HG03354 (cell line): ENCODE measurements at regions not wholly inside any gene's neighbourhood (a gene's known extent, or its start where the extent isn't known, plus 50 kb on each side); places are given as distances from the start of the nearest gene placed in this dataset.

Source experiments
- ATAC-seq: cut with Tn5 transposase; IDR thresholded peaks from one replicate; pipeline ENCODE4 v1.9.1; 2021; ENCODE audit warnings: mild to moderate bottlenecking; ENCODE audit not compliant: unreplicated experiment, poor library complexity, severe bottlenecking

DNA sequence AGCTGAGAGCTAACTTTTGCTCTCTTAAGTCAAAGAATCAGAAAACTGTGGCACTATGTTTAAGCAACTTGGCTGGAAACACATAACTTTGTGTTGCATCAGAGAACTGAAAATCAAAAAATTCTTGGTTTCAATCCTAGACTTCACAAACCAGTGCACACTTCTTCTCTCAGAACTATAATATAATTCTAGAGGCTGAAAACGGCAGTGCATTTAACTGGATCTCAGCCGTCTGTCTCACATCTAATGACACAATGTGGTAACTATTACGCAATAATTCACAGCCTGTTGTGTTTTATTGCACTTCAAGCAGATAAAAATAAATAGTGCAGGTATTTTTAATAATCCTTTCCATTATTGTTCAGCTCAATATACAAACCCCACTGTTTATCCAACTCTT lies 260.6 kb upstream of the DIAPH2 start:
- ATAC-seq = no peak

DNA sequence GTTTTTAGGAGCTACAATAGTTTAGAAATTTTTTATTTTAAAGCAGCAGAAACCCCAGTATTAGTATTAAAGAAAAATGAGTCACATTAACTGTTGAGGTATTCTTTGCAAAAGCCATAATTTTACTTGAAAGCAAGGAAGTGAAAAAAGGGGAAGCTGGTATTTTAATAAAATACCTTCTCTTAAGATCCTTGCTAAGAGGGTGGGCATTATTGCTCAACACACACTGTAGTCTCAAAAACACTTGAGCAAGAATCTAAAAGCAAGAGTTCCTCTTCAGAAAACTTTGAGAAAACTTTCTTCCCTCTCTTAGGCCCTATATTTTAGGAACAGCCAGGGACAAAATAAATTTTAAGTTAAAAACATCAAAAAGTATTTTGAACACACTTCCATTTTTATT lies 259.4 kb upstream of the DIAPH2 start:
- no peak for ATAC-seq

DNA sequence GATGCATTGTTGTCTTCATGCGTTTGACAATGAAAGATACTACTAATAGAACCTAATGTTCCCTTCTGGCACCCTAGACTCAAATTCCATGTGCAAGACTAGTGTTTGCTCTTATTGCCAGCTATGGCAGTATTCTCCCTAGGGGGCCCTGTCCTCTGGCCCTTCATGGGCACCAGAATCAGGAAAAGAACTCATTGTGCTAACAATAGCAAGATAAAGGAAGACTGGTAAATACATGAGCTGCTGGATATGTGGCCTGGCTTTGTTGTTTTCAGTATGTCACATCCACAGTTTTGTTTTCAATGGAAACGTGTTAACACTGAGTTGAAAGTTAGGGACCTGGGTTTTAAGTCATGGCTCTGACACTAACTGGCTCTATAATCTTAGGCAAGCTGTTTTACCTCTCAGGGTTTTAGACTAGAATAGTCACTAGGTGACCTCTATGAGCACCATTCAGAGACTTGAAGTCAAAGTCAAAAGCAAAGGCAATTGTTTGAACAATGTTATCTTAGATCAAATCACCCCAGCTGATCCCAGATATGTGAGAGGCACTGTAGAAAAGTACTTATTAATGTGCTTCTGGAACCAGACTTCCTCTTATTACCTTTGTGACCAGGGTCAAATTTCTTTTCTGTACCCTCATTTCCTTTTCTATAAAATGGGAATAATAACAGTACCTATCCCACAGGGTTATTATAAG lies 253.7 kb upstream of the DIAPH2 start:
- ATAC-seq = no peak

DNA sequence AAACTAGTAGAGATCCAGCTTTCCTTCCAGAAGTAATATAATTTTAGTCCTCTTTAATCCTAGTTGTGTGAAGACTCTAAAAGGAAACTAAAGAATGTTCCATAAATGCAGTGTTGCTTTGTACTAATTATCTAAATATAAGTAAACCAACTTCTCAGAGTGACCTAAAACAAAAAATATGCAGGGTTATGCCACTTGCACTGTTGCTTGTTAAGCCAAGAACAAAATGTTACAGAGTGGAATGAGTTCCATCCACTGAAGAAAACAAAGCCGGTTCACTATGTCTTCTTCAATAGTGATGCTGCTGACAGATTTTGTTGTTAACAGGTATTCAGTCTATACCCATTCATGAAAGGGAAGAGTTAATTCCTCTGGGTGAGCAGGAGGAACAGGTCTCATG lies 252.0 kb upstream of the DIAPH2 start:
- no peak for ATAC-seq

DNA sequence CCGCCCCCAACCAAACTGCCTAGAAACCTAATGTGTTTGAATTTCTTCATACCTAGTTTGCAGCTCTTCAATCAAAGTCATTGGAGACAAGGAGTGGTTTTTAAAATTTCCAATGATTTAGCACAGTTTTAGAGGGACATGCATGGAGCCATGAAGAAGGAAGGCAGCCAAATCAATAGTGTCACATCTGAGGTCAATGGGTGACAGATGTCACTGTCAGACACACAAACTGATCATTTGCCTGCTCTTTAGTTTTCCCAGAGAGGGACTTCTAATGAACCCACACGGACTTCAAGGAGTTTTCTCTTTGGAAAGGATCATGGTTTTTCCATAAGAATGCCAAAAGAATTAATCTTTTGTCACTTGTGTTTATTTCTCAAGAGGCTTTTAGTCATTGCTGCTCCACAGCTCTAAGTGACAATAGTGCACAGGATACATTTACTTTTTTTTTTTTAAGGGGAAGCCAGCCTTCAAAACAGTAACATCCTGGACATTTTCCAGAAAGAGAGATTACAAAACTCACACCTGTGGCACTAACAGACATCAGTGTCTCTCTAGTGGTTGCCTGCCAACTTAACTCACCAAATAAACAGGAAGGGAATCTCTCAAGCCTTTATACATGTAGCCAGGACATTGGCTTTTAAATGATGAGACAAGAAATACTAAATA lies 251.1 kb upstream of the DIAPH2 start:
- no peak for ATAC-seq

DNA sequence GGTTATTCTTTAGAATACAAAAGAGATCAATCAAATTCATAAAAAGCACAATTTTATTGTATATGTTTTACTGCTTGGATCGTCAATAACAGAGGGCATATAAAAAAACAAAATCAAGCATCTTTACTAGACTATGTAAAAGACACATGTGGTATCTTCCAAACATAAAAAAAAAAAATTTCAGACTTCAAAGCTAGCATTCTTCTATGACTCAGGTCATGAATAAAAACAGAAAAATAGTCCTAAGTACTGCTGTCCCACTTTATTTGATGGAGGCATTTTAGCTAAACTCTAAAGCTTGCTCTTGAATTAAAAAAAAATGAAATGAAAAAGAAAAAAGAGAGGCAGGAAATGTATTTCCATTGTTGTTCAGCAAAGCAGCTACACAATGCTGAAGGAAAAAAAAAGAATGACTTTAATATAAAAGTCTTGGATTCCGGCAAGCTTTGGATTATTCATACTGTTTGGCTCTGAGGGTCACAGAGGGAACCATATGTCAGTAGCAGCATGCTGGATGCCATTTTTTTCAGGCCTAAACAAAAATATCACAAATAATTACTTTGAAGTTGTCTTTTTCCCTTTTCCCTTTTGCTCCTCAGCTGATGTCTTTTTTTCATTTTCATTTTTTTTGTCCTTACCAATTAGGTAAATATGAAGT lies 249.1 kb upstream of the DIAPH2 start:
- no peak for ATAC-seq

DNA sequence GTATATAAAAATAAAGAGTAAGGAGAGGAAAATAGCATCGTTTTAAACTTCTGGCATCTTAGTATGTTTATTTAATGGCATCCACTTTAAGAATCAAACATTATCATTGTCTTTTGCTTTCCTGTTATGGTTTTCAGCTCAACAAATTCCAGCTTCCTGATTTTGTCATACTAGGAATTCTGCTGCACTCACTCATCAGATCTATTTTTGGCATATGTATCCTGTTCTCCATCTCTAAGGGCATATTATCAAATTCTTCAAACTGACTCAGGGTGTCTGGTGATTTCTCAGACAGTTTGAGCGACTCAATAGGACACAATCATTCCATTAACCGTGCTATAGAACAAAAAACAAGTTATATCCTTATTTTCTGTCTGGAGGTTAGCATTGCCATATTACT lies 248.5 kb upstream of the DIAPH2 start:
- ATAC-seq = no peak

DNA sequence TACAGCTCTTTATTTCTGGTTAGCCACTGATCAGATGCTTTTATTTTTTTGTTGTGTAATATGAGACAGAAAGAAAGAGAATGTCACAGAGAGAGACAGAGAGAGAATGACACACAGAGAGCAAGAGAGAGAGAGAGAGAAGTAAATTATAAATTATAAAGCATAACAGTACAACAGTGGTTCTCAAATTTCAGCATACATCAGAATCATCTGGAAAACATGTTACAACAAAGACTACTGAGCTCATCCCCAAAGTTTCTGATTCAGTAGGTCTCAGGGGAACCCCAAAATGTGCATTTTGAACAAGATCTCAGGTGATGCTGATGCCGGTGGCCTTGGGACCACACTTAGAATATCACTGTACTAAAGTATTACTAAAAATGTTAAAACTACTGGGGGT lies 245.8 kb upstream of the DIAPH2 start:
- ATAC-seq = no peak

DNA sequence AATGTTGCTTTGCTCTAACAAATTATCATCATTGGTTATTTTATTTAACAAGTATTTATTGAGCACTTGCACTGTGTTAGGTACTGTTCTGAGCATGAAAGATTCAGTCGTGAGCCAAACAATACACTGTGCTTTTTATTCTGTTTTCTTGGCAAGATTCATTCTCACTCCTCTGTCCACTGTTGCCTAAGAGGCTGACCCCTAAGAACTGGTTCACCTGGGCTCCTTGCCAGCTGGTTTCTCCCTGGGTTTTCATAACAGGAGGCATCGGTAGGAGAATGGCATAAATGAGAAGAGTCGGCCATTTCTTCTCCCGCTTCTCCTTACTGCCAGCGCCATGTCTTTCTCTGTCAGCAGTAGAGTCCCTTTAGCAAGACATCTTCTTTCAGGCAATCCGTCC lies 243.7 kb upstream of the DIAPH2 start:
- no peak for ATAC-seq

DNA sequence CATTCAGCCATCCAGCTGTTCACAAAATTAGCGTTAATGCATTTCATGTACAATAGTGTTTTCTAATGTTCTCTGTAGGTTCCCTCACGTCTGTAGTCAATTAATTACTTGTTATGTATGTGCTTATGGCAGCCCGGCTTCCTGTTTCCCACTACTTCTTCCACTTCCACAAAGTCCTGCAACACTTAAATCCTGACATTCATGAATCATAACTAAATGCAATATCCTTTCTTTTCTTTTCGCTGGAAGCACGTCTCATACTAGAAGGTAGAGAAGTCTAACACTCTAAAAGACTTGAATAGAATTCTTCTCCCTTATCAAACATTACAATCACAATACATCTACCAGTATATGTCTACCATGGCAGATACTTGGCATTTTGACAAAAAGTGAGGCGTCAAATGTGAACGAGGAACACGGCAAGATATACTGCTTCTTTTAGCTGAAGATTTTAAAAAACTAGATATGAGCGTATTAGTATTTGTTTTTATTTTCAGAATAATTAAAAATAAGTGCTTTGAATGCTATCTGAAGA lies 239.0 kb upstream of the DIAPH2 start:
- ATAC-seq = no peak

DNA sequence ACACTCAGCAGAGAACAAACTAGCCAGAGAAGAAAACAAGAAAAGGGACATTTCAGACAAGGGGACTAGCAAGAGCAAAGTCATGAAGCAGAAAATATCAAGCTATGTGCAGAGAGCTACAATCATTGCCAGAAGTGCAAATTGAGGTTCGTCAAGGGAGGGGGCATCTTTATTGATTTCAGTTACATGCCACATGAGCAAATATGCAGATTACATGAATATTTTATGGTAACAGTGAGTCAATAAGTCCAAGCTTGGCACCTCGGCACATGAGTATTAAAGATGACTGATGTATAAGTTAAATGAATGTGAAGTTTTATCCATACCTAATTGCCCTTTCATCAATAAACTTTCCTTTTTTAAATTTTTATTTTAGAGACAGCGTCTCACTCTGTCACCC lies 238.1 kb upstream of the DIAPH2 start:
- no peak for ATAC-seq

DNA sequence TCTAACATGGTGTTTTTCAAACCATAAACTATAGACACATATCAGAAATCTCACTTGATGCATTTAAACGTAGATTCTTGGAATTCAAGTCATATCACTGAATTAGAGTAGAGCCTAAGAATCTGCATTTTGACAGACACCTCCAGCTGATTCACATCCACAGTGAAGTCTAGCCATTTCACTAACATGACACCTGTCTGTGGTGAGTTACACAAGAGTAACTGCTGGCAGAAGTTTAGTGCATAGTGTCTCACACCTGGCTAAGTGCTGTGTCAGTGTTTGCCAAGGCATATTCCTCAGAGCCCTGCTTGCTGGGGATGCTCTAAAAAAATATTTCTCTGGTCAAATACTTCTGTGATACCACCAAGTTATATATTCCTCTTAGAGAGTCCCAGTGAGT lies 237.5 kb upstream of the DIAPH2 start:
- no peak for ATAC-seq

DNA sequence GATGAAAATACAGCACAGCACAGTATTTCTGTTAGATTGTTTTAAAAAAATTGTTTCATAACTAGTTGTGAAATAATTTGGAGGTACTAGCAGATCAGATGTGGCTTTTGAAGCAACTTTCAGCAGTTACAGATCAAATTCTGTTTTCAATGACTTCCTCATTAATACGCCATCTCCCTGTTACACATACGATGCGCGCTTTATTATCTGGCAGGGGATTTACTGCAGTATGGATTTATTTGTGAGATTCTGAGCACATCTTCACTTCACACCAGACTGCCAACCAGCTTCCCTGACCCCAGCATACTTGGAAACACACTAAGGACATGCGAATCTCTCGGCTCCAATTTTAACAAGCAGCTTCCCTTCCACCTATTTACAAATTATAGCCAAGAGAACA lies 235.5 kb upstream of the DIAPH2 start:
- no peak for ATAC-seq

DNA sequence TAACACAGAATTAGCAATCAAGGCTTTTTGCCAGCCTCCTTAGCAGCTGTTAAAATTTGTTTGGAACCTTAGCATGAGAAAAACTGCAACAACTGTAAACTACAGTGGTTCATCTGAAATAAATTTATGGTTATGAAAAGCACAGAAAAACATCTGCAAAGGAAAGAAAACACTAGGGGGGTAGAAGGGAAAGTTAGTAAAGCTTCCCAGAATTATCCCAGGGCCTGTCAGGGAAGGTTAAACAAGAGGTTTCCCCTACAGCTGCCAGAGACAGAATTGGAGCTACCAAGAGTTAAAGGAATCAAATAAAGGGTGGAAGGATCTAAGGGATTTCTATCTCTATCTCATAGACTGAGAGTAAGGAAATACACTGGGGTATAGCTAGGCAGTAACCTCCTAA lies 234.7 kb upstream of the DIAPH2 start:
- no peak for ATAC-seq

DNA sequence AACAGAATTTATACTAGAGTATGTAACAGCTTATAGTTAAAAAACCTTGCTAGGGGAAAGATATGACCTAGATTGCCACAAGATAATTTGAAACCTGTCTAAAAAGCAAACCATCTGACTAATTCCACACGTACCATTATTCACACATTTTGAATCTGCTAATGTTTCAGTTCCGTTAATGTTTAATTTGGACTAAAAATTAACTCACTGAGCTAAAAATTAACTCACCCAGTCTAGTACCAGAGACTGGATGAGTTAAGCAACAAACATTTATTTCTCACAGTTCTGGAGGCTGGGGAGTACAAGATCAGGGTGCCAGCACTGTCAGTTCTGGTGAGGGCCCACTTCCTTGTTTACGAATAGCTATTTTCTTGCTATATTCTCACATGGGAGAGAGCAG lies 231.5 kb upstream of the DIAPH2 start:
- ATAC-seq = peak; percentile 82

DNA sequence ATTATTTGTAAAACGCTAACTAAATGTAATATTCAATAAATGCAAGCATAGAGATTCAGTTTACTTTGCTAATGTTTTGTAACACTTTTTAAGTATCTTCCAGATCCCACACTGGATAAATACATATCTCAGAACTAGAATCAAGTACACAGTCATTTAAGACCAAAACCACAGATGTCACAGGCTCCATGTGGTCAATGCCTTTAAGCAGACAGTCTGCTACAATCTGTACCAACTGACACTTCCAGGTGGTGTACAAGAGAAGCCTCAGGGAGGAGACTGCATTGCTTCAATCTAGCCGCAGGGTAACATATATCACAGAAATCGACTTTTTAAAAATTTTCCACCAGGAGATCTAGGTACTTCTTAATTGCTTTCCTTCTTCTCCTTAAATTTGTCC lies 229.6 kb upstream of the DIAPH2 start:
- peak; percentile 47 for ATAC-seq

DNA sequence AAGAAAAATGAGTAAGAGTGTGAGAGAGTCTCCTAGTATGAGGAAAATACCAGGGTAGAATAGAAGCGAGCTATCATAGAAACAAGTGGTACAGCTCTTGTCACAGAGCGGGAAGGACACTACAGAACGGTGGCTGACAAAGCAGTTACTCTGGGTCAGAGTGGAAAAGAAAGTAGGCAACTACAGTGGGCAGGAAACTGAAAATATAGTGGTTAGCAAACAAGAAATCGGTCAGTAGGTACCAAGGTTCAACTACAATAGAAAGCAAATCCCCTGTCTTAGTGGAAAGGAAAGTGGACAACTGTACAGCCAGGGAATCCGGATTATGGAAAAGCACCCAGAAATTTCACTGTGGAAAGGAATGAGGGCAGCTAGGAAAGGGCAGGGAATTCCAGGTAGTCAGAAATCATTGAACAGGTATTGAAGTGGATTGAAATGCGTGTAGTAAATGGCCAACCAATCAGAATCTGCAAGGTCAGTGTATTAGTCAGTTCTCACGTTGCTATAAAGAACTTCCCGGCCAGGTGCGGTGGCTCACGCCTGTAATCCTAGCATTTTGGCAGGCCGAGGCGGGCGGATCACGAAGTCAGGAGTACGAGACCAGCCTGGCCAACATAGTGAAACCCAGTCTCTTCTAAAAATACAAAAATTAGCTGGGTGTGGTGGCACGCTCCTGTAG lies 219.6 kb upstream of the DIAPH2 start:
- no peak for ATAC-seq

DNA sequence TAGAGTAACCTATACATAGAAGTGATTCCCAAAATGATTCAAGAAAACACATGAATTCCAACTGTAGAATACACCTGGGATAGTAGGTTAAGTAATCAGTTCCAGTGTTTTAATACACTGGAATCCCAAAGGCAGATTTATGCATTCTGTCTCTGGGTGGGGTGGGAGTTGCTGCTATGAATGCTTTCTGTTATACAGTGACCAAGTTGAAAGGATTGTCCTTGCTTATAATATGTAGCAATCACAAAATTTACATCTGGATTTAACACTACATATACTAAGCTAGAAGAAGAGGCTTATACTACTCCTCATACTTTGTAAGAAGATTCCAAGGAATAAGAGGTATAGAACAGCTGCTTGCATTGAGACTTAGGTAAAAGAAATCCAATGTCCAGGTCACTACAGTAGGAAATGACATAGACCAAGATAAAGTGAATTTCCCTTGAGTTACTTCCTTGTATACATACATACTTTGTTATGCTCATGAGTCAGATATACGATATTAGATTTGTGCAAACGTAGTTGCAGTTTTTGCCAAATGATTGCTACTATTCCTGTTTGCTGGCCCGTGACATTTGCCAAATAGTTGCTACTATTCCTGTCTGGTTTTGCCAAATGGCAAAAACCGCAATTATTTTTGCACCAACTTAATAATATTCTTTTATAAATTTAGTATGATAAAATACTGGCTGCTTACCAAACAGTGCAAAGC lies 210.5 kb upstream of the DIAPH2 start:
- no peak for ATAC-seq

DNA sequence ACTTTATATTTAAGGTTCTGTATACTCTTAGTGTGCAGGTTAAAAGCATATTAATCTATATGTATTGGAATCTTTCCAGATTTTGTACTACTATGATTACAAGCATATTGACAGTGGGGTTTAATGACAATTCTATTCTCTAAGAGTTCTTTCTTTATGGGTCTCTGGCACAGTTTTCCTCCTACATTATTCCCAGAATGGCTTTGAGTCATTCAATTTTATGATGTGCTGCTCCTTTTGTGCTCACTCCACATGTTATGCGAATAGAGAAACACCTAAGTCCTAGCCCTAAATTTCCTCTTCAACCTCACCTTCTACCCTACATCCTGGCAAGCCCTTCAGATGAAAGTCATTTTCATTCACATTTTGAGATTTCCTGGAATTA lies 209.9 kb upstream of the DIAPH2 start:
- ATAC-seq = no peak

DNA sequence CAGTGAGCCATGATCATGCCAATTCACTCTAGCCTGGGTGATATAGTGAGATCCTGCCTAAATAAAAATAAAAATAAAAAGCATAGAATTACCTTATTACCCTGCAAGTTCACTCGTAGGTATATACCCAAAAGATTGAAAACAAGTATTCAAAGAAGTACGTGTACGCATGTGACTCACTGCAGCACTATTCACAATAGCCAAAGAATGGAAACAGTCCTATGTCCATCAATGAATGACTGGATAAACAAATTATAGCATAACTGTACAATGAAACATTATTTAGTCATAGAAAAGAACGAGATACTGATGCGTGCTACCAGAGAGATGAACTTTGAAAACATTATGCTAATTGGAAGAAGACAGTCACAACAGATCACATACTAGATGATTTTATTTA lies 204.6 kb upstream of the DIAPH2 start:
- ATAC-seq = no peak
